NCI-H526 (cell line): ENCODE measurements at regions not wholly inside any gene's neighbourhood (a gene's known extent, or its start where the extent isn't known, plus 50 kb on each side); places are given as distances from the start of the nearest gene placed in this dataset.

Experiments used
- DNase-seq, 2 experiments: peaks; one replicate each; lab custom pipeline; 2025; lab: John Stamatoyannopoulos, UW

DNA sequence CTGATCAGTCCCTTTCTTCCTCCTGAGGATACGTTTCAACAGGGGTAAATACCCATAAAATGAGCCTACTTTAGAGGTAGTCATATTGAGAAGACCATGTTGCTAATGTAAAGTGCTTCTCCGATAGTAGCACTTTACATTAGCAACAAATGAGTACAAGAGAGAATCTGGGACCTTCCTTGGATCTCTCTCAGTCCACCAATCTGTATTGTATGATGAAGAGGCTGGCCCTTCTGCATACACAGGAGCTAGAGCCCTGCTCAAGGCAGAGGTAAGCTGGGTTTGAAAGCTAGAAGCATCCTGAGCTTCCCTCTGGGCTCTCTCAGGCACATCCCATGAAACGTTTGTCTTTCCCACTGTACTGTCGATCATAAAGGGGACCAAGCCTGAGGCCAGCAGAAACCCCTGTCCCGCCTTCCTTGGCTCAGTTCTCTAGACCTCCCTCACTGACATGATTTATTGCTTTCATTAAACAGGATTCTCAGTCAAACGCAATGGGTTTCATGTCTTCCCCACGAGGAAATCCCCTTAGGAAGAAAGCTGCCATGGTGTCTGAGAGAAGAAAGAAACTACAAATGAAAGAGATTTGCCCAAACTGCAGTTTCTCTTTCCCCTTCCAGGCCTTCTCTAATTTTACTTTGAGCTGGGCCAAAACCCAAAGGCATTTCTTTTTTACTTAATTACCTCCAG, 62.8 kb upstream of the BCAR3 start:
- DNase-seq: no peak

DNA sequence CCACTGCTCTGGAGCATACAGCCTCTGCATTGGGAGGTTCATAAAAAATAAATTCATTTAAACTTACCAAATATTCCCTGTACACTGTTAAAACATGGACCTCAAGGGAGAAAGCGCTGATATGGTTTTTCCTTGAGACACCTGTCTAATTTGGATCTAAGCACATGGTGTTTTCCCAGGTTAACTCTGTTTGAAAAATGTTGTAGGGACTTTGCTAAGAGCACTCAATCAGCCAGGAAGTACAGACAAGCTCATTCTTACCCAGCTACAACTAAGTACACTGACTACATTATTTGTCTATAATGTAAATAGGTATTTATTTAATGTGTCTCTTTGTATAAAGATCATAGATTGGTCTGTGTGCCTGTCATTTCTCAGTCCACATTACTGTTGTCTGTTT, 61.8 kb upstream of the BCAR3 start:
- no peak for DNase-seq

DNA sequence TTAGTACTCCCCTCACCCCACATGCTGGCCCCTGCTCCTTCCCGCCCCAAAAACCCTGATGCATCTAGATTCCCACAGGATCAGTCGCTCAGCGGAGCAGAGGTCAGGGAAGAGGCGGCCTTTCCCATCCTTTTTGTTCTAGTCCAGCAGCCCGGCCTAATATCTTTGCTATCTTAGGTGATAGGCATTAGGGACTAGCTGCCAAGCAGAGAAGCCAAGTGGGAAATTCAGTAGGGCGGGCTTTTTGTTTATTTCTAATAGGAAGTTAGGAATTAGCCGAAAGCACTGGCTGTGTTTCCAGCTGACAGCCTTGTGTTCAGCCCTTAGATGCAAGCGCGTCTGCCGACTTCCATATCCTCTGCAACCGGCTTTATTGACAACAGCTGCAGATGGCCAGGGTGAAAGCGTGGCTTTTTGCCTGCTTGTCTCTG, 59.0 kb upstream of the BCAR3 start:
- no peak for DNase-seq

DNA sequence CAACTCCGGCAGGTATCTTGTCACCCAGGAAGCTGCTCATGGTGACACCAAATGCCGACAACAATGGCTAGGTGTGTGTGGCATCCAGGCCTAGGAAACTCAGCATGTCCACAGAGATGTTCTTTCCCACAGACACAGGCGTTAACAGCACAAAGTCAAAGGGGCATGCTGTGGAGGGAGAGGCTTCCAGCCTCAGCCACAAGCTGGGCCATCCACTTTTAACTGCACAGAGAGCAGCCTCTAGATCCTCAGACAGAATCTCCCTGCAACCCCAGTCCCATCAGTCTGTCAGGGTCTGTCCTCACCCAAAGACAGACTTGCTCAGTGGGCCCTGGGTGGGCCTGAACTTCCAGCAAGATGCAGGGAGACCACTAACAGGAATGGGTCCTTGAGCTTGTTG, 58.5 kb upstream of the BCAR3 start:
- no peak for DNase-seq

DNA sequence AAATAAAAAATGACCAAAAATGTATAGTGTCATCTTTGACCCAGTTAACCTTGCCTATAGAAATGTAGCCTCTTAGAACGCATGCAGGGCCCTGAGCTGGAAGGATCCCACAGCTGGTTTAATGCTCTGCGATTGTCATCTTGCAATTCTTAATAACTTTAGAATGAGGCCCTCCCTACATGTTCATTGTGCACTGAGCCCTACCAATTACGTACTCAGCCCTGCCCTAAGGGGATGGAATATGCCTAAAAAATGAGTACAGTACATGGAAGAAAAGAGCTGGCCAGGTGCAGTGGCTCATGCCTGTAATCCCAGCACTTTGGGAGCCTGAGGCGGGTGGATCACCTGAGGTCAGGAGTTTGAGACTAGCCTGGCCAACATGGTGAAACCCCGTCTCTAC, 57.8 kb upstream of the BCAR3 start:
- no peak for DNase-seq

DNA sequence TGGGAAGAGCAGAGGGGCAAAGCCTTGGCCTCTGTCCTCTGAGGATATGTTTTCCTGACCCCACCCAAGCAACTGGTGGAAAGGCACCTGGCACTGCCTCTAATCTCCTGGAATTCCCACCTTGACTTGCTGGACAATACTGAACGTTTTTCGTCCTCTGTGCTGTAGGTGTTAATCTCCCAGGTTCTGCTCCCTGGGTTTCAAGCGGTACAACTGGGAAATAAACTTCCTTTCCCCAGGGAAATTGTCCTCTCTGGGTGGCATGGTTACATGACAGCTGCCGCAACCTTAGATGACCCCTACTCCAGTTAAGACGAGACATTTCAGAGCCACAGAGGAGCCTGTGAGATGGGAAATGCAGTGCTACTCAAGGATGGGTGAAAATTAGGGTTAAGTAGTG, 57.3 kb upstream of the BCAR3 start:
- no peak for DNase-seq

DNA sequence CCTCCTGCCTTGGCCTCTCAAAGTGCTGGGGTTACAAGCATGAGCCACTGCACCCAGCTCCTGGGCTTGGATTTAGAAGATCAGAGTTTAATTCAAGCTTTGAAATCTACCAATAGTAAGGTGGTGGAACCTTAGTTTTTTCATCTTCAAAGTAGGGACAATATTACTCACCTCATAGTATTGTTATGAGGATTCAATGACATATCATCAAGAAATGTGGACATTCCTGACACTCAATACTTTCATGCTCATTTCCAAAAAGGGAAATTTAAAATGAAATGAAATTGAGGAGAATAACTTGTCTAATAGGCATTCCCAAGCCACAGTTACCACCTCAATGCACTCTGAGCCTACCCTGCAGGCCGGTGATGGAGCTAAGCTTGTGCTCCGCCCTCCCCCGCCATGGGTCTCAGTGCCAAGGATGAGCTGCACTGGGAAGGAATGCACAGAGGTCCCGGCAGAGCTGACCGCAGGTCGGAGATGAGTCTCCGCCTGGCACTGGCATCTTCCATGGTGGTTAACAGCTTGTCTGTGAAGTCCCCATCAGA, 56.5 kb upstream of the BCAR3 start:
- no peak for DNase-seq

DNA sequence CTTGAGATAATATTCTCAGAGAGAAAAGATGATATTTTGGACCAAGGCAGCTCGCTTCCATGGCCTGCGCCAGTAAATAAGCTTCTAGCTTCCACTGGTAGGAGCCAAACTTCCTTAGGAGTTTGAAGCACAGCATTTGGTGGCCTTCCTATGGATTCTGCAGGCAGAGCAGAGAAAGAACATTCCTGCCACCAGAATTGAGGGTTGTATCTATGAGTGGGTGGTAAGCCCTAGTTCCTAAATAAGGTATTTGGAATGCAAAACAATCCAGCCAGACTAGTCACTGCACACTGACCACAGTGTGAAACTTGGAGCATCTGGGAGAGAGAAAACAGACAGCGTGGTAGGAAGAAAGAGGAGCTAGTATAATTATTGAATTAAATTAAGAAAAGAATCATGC, 54.1 kb upstream of the BCAR3 start:
- no peak for DNase-seq

DNA sequence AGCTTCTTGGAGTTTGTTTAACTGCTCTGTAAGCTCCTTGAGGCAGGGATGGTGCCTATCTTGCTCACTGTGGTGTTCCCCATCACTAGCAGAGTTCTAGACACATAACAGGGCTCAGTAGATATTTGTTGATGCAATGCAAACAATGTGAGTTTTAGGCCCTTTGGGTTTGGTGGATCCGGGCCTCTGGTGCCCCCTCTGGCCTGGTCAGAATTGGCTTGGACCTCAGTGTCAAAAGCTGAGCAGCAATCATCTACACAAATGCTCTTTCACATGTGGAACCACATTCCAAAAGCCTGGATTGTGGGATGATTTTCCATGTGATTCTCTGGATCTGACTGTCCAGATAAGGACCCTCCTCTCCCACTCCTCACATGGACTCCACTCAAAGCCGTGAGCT, 53.4 kb upstream of the BCAR3 start:
- no peak for DNase-seq

DNA sequence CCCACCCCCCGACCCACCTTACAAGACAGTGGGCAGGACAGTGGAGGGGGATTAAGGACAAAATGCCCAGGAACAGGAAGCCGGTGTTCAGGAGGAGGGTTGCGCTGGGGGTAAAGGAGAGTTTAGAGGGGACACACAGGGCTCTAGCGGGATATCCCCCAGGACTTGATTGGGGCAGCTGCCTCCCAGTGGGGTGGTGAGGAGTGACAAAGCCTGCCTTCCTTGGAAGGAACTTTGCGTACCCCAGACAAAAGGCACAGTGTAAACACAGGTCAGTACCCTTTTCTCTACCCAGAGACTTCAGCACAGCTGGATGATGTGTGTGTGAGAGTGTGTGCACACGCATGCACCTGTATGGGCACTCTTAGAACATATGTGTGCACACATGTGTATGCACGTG, 51.7 kb upstream of the BCAR3 start:
- no peak for DNase-seq

DNA sequence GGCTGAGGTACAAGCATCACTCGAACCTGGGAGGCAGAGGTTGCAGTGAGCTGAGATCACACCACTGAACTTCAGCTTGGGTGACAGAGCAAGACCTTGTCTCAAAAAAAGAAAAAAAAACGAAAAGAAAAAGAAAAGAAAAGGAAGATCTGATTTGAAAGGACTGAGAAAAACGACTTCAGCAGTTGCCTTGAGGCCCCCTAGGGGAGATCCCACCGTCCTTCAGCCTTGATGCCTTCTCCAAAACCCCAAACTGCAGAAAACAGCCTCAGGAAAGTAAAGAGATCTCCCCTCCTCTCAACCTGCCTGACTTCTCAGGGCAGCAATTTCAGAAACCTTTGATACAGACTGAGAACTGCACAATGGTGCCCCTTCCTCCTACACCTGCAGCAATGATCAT, 50.9 kb upstream of the BCAR3 start:
- no peak for DNase-seq
